AG09309 (cell line): ENCODE measurements at regions not wholly inside any gene's neighbourhood (a gene's known extent, or its start where the extent isn't known, plus 50 kb on each side); places are given as distances from the start of the nearest gene placed in this dataset.

ENCODE experiments used
- DNase-seq: peaks from one replicate; pipeline ENCODE4 v3.0.0-alpha.2; 2010; ENCODE audit warnings: low read depth
- H3K4me3 ChIP-seq: 2 replicates; pipeline ENCODE4 v1.5.1; 2011; ENCODE audit warnings: mild to moderate bottlenecking, low read depth, low read length, moderate library complexity; ENCODE audit not compliant: control insufficient read depth
- TF ChIP-seq, protein P1 (sequence below): IDR thresholded peaks from 2 replicates; pipeline ENCODE4 v1.5.1; 2011; ENCODE audit warnings: mild to moderate bottlenecking, low read depth, low read length, inconsistent platforms; ENCODE audit not compliant: insufficient read depth, control insufficient read depth; ENCODE audit errors: missing control alignments

DNA sequence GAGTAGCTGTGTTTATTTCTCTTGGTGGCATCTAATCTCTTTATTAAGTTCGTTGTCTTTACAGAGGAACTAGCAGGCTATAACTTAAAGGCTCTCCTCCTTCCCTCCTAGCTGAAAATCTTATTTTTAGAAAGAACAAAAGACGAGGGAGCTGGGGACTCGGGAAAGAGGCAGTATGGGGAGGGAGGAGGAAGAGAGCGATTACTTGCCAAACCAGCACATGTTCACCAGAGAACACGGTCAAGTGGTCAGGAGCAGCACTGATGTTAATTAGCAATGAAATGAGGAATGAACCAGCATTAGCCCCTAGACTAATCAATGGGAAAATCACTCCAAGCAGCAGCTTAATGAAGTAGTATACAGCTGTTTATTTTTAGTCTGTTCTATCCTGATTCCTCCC lies 171.3 kb upstream of the ESRRG start:
- no peak overlapping the region for H3K4me3 ChIP-seq
- TF ChIP-seq, protein P1, sequence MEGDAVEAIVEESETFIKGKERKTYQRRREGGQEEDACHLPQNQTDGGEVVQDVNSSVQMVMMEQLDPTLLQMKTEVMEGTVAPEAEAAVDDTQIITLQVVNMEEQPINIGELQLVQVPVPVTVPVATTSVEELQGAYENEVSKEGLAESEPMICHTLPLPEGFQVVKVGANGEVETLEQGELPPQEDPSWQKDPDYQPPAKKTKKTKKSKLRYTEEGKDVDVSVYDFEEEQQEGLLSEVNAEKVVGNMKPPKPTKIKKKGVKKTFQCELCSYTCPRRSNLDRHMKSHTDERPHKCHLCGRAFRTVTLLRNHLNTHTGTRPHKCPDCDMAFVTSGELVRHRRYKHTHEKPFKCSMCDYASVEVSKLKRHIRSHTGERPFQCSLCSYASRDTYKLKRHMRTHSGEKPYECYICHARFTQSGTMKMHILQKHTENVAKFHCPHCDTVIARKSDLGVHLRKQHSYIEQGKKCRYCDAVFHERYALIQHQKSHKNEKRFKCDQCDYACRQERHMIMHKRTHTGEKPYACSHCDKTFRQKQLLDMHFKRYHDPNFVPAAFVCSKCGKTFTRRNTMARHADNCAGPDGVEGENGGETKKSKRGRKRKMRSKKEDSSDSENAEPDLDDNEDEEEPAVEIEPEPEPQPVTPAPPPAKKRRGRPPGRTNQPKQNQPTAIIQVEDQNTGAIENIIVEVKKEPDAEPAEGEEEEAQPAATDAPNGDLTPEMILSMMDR, result no peak
- no peak for DNase-seq

DNA sequence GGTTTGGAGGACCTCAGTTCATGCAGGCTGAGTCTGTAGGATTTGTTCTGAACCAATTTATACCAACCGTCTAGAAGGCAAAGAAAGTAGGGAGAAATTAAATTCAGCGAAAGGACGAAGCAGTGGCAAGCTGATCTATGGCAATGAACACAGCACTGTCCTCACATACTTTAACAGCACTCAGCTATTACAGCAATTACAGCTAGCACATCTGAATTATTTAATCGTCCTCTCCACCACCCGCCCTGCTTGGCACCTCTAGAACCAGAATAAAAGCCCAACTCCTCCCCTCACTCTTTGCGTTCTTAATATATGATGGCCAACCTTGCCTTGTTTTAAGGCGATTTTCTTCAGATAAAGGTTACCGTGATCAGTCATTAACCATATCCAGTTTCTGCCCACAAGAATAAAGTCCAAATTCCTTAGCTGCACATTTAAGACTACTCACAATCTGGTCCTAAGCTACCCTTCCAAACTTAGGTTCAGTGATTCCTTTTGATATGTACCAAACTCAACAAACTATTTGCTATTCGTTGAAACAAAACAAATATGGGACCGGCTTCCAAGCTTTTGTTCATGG lies 169.4 kb upstream of the ESRRG start:
- no peak for DNase-seq
- no peak overlapping the region for H3K4me3 ChIP-seq
- TF ChIP-seq, protein P1, result no peak

DNA sequence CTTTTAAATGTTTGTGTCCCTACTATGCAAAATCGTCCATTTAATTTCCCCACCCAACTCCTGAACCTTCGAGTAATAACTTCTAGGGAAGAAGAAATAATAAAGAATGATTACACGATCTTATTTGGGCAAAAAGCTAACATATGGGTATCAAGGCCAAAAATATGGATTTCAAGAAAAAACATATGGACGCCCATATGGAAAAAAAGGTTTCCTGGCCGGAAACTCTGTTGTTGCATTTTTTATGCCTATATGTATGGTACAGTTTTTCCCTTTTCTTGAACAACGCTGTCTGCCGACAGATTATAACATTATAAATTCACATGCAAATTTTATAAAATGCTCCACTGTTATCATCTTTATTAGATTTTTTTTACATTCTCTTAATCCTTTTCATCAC lies 167.6 kb upstream of the ESRRG start:
- no peak overlapping the region for H3K4me3 ChIP-seq
- DNase-seq, result no peak
- TF ChIP-seq, protein P1, result no peak

DNA sequence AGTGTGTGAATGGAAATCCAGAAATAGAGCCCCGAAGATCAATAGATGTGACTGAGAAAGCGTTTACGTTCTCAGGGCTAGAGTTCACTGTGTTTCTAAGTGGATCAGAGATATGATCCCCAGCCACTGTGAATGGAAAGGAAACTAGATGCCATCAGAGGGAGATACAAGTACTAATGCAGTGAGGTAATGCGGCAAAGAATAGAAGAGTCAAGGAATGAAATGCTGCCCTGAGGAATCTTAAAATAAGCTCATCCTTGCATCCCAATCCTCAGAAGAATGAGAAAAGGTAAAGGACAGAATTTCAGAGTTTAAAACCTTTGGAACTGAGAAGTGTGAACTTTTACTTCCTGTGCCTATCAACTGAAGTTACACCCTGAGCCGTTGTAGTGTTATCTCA lies 165.5 kb upstream of the ESRRG start:
- TF ChIP-seq, protein P1, result no peak
- DNase-seq, result no peak
- H3K4me3 ChIP-seq, result no peak overlapping the region

DNA sequence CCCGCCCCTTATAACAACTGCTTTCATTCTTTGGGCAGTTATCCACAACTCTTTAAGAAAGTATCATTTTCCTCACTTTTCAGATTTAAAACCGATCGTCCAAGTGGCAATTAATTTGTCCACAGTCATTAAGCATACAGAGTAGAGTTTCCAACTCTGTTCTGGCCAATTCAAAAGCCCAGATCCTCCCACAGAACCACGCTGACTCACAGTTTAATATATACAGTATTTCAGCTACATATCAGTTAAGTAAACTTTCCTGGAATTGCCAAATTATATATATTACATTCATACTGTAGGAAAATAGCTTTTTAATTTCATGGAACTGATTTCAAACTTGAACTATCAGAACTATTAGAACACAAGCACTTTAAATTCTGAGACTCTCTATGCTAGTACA lies 163.8 kb upstream of the ESRRG start:
- no peak overlapping the region for H3K4me3 ChIP-seq
- no peak for DNase-seq
- TF ChIP-seq, protein P1, result no peak

DNA sequence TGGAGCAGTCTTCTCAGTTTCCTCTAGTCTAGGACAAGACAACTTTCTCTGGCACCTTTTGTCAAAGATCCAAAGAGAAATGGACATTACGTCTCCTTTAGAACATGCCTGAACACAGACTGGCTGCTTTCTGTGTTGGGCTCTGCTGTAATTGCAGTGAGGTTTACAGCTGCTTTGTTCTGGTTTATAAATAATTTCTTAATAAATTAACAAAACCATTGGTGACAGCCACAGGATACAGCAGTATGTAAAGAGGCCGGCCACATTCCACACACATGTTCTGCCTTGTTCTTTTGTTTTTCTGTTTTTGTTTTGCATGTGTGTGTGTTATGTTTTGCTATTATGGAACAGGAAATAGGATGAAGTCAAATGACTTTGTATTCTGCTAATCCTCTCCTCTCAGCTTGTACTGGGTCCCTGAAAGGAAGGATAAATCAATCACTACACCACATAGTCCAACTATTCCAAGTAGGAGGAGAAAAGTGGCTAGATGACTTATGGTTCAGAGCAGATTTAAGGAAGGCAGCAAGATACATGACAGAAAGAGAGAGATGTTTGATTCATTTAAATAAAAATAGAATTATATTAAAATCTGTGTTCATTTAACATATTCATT lies 161.5 kb upstream of the ESRRG start:
- H3K4me3 ChIP-seq, result no peak overlapping the region
- TF ChIP-seq, protein P1, result no peak
- DNase-seq, result no peak

DNA sequence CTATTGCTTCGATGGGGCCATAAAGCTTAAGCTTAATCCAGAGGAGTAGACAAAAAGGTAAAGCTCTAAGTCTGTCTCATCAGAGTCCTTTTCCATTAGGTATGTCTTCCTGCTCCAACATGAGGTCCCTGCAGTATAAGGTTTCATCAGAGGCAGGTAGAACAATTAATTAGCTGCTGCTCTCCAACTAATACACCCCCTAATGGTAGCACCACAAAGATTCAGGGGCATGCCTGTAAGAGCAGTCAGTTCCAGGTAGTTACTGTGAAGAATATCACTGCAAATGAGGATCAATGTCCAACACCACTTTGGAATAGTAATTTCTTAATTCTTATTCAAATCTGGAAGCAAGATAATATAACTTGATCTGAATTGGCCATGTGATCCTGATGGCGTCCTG lies 160.3 kb upstream of the ESRRG start:
- TF ChIP-seq, protein P1, result no peak
- no peak for DNase-seq
- no peak overlapping the region for H3K4me3 ChIP-seq
